OCI-LY7 (cell line): ENCODE measurements at regions not wholly inside any gene's neighbourhood (a gene's known extent, or its start where the extent isn't known, plus 50 kb on each side); places are given as distances from the start of the nearest gene placed in this dataset. TPM values are rescaled to one million over a fixed set of nuclear protein-coding genes. Genes with fewer than 3 reads are reported as not detected.

ENCODE experiments used
- BruUV-seq: library from RNA; stranded (reverse); fragments of 400-500 nt; replicated peaks from 2 replicates; lab custom pipeline; 2021; lab: Mats Ljungman, UMichigan
- CTCF ChIA-PET: fragments of 300-600 bp; sonication (Branson Sonifier 250); formaldehyde crosslinking; loops from one replicate; lab custom pipeline; 2022; ENCODE audit warnings: antibody characterized with exemption; ENCODE audit not compliant: unreplicated experiment; lab: Charles Lee
- POLR2A ChIA-PET: fragments of 300-600 bp; sonication (Branson Sonifier 250); formaldehyde crosslinking; loops from one replicate; lab custom pipeline; 2022; ENCODE audit warnings: antibody characterized with exemption; lab: Charles Lee
- DNase-seq: peaks from one replicate; pipeline ENCODE4 v3.0.0-alpha.2; 2015; ENCODE audit warnings: low spot score
- H2AFZ ChIP-seq: fragments of 200-600 bp; sonication (generic), shearing (Covaris generic); 2 replicates; pipeline ENCODE4 v1.6.1; 2014; ENCODE audit warnings: mild to moderate bottlenecking, antibody characterized with exemption, low read length, moderate library complexity
- H3K27ac ChIP-seq: fragments of 200-600 bp; sonication (generic); 2 replicates; pipeline ENCODE4 v1.5.1; 2014; ENCODE audit warnings: mixed run types, low read depth, mild to moderate bottlenecking, moderate library complexity, low read length, inconsistent platforms; ENCODE audit not compliant: poor library complexity, severe bottlenecking
- H3K36me3 ChIP-seq: fragments of 200-600 bp; sonication (generic); 2 replicates; pipeline ENCODE4 v1.6.1; 2014; ENCODE audit warnings: mild to moderate bottlenecking, antibody characterized with exemption, low read length, moderate library complexity, mixed read lengths; ENCODE audit not compliant: insufficient read depth
- H3K4me1 ChIP-seq: fragments of 200-600 bp; sonication (generic); 2 replicates; pipeline ENCODE4 v1.5.1; 2014; ENCODE audit warnings: mild to moderate bottlenecking, low read length; ENCODE audit not compliant: insufficient read depth, poor library complexity, severe bottlenecking
- H3K4me2 ChIP-seq: fragments of 200-600 bp; sonication (generic); 2 replicates; pipeline ENCODE4 v1.6.1; 2014; ENCODE audit warnings: mild to moderate bottlenecking, low read length
- H3K4me3 ChIP-seq: fragments of 200-600 bp; sonication (generic); 2 replicates; pipeline ENCODE4 v1.5.1; 2014; ENCODE audit warnings: mild to moderate bottlenecking, low read depth, low read length; ENCODE audit not compliant: poor library complexity, severe bottlenecking
- H3K79me2 ChIP-seq: fragments of 200-600 bp; sonication (generic); 2 replicates; pipeline ENCODE4 v1.6.1; 2016; ENCODE audit warnings: low read depth, mild to moderate bottlenecking, low read length, moderate library complexity, mixed read lengths; ENCODE audit not compliant: insufficient read depth
- H3K9me2 ChIP-seq: fragments of 200-600 bp; sonication (generic); 2 replicates; pipeline ENCODE4 v1.6.1; 2016; ENCODE audit warnings: mild to moderate bottlenecking, low read length, mixed read lengths; ENCODE audit not compliant: insufficient read depth
- H3K9me3 ChIP-seq: fragments of 200-600 bp; sonication (generic); 2 replicates; pipeline ENCODE4 v1.6.1; 2014; ENCODE audit warnings: mild to moderate bottlenecking, mixed run types, low read length, mixed read lengths
- H4K20me1 ChIP-seq: fragments of 200-600 bp; sonication (generic); 2 replicates; pipeline ENCODE4 v1.6.1; 2014; ENCODE audit warnings: mild to moderate bottlenecking, antibody characterized with exemption, low read length, moderate library complexity, mixed read lengths; ENCODE audit not compliant: insufficient read depth
- CTCF ChIP-seq: fragments of 200-600 bp; sonication (generic); conservative IDR thresholded peaks from 2 replicates; pipeline ENCODE4 v1.5.1; 2014; ENCODE audit warnings: mild to moderate bottlenecking, antibody characterized with exemption, low read length, moderate library complexity, mixed read lengths
- EZH2phosphoT487 ChIP-seq: fragments of 200-600 bp; sonication (generic); IDR thresholded peaks from 2 replicates; pipeline ENCODE4 v1.6.1; 2018; ENCODE audit warnings: low read depth, borderline replicate concordance, mild to moderate bottlenecking, mixed run types, antibody characterized with exemption, low read length, moderate library complexity, mixed read lengths
- intact Hi-C: fragments of 100-400 bp; cut with micrococcal nuclease; formaldehyde crosslinking; loops from one replicate; pipeline ENCODE4 v1.10.0; 2022; ENCODE audit not compliant: unreplicated experiment
- microRNA-seq: library from miRNA; unstranded; fragments of <30 nt; microRNA quantifications from one replicate; pipeline ENCODE4 v1.2.0, GENCODE V29; 2022; ENCODE audit warnings: borderline replicate concordance
- small RNA-seq: library from RNA; depleted of rRNA; stranded (forward); fragments of <200 nt; gene quantifications from one replicate; pipeline ENCODE3, GENCODE V24; 2014

- H3K4me1 ChIP-seq, result no peaks in the 10 kb centered on the region
- no peaks in the 10 kb centered on the region for H3K79me2 ChIP-seq
- no peak overlapping the region for H3K27ac ChIP-seq
- H3K36me3 ChIP-seq, result no peaks in the 10 kb centered on the region
- CTCF ChIA-PET, result interaction anchor here (1.3 kb wide), 1 partner anchor 13 kb away, joined by 5 read pairs; no protein-coding TSS in a partner anchor
- DNase-seq, result no peak
- no peaks in the 10 kb centered on the region for H3K9me3 ChIP-seq
- no TSS peak for BruUV-seq
- H3K4me3 ChIP-seq, result no peak overlapping the region
- no peak for TF ChIP-seq EZH2phosphoT487
- no peak for TF ChIP-seq CTCF
- H2AFZ ChIP-seq, result no peak overlapping the region; the same call in 1 of the 2 replicates
- H3K9me2 ChIP-seq, result no peaks in the 10 kb centered on the region
- H4K20me1 ChIP-seq, result no peaks in the 10 kb centered on the region
- H3K4me2 ChIP-seq, result no peak overlapping the region
- intact Hi-C loops, result no loop called here
- POLR2A ChIA-PET, result interaction anchor here (1.2 kb wide), 1 partner anchor 252 kb away, joined by 5 read pairs; no protein-coding TSS in a partner anchor
Observed at GRCh38 chr1:37424523-37424922, 49.9 kb upstream of the ZC3H12A start.

Small RNAs in the stretch of these regions (microRNA-seq; reads per million reads assigned to microRNA genes)
- not detected for gene MIR4255

Small RNAs in the stretch of these regions (small RNA-seq; reads per million reads assigned to genes)
- not detected for gene MIR4255
- gene RNA5SP43, result not detected
- not detected for gene RNU6-636P
- gene RPS29P6, result not detected
